Activated CD4-positive, alpha-beta T cell treated with anti-CD3 and anti-CD28 coated beads, Interleukin-2, amount 10 ng/mL, durations not matched to agents 24 days and 14 days (primary cell): ENCODE measurements at regions not wholly inside any gene's neighbourhood (a gene's known extent, or its start where the extent isn't known, plus 50 kb on each side); places are given as distances from the start of the nearest gene placed in this dataset.

Source experiments
- DNase-seq: peaks from one replicate; pipeline ENCODE4 v3.0.0; 2022
- H3K27ac Mint-ChIP-seq: one replicate; pipeline ENCODE4 v1.8.0; 2022; ENCODE audit warnings: mild to moderate bottlenecking, mixed read lengths
- H3K27me3 Mint-ChIP-seq: one replicate; pipeline ENCODE4 v1.8.0; 2022; ENCODE audit warnings: mixed read lengths
- H3K36me3 Mint-ChIP-seq: one replicate; pipeline ENCODE4 v1.8.0; 2022; ENCODE audit warnings: low read depth, mild to moderate bottlenecking, mixed read lengths
- H3K4me1 Mint-ChIP-seq: one replicate; pipeline ENCODE4 v1.8.0; 2021; ENCODE audit warnings: mixed read lengths
- H3K4me3 Mint-ChIP-seq: one replicate; pipeline ENCODE4 v1.8.0; 2022; ENCODE audit warnings: mild to moderate bottlenecking, moderate library complexity, mixed read lengths
- H3K9me3 Mint-ChIP-seq: one replicate; pipeline ENCODE4 v1.8.0; 2021; ENCODE audit warnings: mixed read lengths
- intact Hi-C: fragments of 100-400 bp; cut with micrococcal nuclease; formaldehyde crosslinking; loops from one replicate; pipeline ENCODE4 v1.15.1; 2023

GRCh38 chr3:36206956-36207580 is 173.2 kb upstream of the STAC start:
- Mint-ChIP-seq H3K27me3 (no peaks in the 10 kb centered on the region), H3K36me3 (no peaks in the 10 kb centered on the region), H3K4me3 (no peak overlapping the region), H3K27ac (no peak overlapping the region), H3K4me1 (no peaks in the 10 kb centered on the region), H3K9me3 (no peaks in the 10 kb centered on the region)
- intact Hi-C loops: no loop called here
- DNase-seq: no peak

GRCh38 chr3:36210840-36211651 is 169.3 kb upstream of the STAC start:
- no peak overlapping the region for H3K4me3 Mint-ChIP-seq
- H3K4me1 Mint-ChIP-seq: no peaks in the 10 kb centered on the region
- no peaks in the 10 kb centered on the region for H3K36me3 Mint-ChIP-seq
- no peaks in the 10 kb centered on the region for H3K27me3 Mint-ChIP-seq
- no peak overlapping the region for H3K27ac Mint-ChIP-seq
- DNase-seq: no peak
- no peaks in the 10 kb centered on the region for H3K9me3 Mint-ChIP-seq
- intact Hi-C loops: no loop called here

DNA sequence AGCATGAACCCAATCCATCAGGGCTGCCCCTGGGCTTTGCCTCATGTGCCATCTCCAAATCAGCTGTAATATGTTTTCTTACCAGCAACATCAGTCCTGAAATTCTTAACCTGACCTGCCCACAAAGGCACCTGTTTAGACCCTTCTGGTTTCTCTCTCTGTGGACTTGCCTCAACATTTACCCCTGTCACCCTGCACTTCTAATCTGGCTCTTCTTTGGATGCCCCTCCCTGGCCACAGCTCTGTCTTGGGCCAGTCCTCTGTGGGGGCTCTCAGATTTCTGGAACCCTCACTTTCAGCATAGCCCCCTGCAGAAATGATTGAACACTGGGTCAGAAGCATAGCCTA is 168.7 kb upstream of the STAC start:
- Mint-ChIP-seq H3K9me3 (no peaks in the 10 kb centered on the region), H3K27me3 (no peaks in the 10 kb centered on the region), H3K36me3 (no peaks in the 10 kb centered on the region), H3K27ac (no peak overlapping the region), H3K4me1 (no peaks in the 10 kb centered on the region), H3K4me3 (no peak overlapping the region)
- DNase-seq: no peak
- intact Hi-C loops: no loop called here

- Mint-ChIP-seq H3K27me3 (no peaks in the 10 kb centered on the region), H3K4me3 (no peak overlapping the region), H3K4me1 (no peaks in the 10 kb centered on the region), H3K36me3 (no peaks in the 10 kb centered on the region), H3K9me3 (no peaks in the 10 kb centered on the region), H3K27ac (no peak overlapping the region)
- DNase-seq: no peak
- intact Hi-C loops: no loop called here
These were observed 168.1 kb upstream of the STAC start for GRCh38 chr3:36212251-36212650.

DNA sequence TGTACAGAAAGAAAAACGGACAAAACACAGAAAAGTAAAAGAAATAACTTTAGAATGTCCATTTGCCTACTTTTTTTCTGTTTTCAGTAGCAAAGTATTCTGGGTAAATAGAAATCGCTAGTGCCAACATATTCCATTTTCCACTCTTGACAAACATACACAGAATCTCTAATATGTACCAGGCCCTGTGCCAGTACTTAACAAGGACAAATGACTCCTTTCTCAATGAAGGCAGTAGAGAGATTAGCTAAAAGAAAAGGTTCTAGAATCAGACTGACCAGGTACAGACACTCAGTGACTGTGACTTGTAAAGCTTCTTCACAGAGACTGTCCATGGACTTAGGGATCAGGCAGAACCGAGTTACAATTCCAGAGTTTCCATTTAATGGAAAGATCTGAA is 165.8 kb upstream of the STAC start:
- no peak overlapping the region for H3K27ac Mint-ChIP-seq

GRCh38 chr3:36215241-36215640 is 165.1 kb upstream of the STAC start:
- Mint-ChIP-seq H3K9me3 (no peaks in the 10 kb centered on the region), H3K36me3 (no peaks in the 10 kb centered on the region), H3K4me1 (no peaks in the 10 kb centered on the region), H3K27ac (no peak overlapping the region), H3K27me3 (no peaks in the 10 kb centered on the region), H3K4me3 (no peak overlapping the region)
- no peak for DNase-seq
- intact Hi-C loops: no loop called here

More for the DNA sequence above, 165.8 kb upstream of the STAC start:
- Mint-ChIP-seq H3K4me1 (no peaks in the 10 kb centered on the region), H3K36me3 (no peaks in the 10 kb centered on the region), H3K27me3 (no peaks in the 10 kb centered on the region), H3K9me3 (no peaks in the 10 kb centered on the region), H3K4me3 (no peak overlapping the region)
- no peak for DNase-seq
- intact Hi-C loops: no loop called here

GRCh38 chr3:36219398-36219797 is 160.9 kb upstream of the STAC start:
- Mint-ChIP-seq H3K9me3 (no peaks in the 10 kb centered on the region), H3K27ac (no peak overlapping the region), H3K27me3 (no peaks in the 10 kb centered on the region), H3K4me3 (no peak overlapping the region), H3K36me3 (no peaks in the 10 kb centered on the region), H3K4me1 (no peaks in the 10 kb centered on the region)
- no peak for DNase-seq
- intact Hi-C loops: no loop called here

DNA sequence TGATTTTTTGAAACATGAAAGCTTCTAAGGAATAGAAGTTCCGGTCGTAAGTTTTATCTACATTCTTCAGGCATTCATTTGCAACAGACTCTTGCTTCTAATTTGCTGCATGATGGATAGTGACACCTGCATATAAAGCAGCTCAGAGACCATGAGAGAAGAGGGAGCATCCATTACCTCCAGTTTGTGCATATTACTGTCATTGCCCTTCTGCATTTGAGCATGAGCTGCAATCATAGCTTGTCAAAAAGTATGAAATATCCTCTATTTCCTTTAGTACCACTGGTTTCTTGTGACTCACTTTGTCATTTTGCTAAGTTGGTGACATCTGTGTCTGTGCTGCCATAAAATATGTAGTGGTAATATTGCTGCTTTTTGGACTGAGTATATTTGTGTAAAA is 160.1 kb upstream of the STAC start:
- H3K27me3 Mint-ChIP-seq: no peaks in the 10 kb centered on the region
- H3K4me3 Mint-ChIP-seq: no peak overlapping the region
- H3K9me3 Mint-ChIP-seq: no peaks in the 10 kb centered on the region
- no peak overlapping the region for H3K27ac Mint-ChIP-seq
- intact Hi-C loops: no loop called here
- no peaks in the 10 kb centered on the region for H3K4me1 Mint-ChIP-seq
- H3K36me3 Mint-ChIP-seq: no peaks in the 10 kb centered on the region
- DNase-seq: no peak

DNA sequence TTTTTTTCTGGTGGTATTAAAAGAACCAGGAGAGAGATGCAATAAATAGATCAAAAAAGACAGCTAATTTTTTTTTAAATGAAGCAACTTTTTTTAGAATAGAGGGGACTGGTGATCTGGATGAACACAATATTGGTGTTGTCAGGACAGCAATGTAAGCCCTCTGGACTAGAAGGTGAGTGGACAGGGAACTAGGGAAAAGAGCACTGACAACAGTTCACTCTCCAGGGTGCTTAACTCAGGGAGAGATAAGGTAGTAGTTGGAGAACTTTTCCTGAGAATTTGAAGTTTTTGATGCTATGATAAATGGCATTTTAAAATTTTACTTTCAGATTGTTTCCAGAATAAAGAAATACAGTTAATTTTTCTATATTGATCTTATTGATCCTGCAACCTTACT is 158.3 kb upstream of the STAC start:
- intact Hi-C loops: no loop called here

DNA sequence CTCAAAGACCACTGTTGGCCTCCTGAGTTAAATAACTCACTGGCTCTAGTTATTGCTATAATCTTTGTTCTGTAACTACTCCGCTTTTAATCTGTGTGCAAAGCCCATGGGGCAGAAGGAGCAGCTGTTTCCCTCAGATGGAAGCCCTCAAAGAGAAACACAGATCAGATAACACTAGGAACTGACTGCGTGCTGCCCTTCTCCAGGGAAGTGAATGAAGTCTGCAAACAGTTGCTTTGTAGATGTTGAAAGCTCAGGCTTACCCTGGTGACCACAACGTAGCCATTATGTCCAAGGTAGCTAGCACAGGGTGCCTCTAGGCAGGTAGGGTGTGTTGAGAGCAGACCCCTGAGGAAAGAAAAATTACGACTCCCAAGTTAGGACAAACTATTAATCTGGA is 152.3 kb upstream of the STAC start:
- intact Hi-C loops: no loop called here
- no peak for DNase-seq
- Mint-ChIP-seq H3K4me1 (no peaks in the 10 kb centered on the region), H3K36me3 (no peaks in the 10 kb centered on the region), H3K27ac (no peak overlapping the region), H3K27me3 (no peaks in the 10 kb centered on the region), H3K4me3 (no peak overlapping the region), H3K9me3 (no peaks in the 10 kb centered on the region)

More for the DNA sequence above, 158.3 kb upstream of the STAC start:
- Mint-ChIP-seq H3K9me3 (no peaks in the 10 kb centered on the region), H3K36me3 (no peaks in the 10 kb centered on the region), H3K27me3 (no peaks in the 10 kb centered on the region), H3K4me3 (no peak overlapping the region), H3K4me1 (no peaks in the 10 kb centered on the region), H3K27ac (no peak overlapping the region)
- DNase-seq: no peak

DNA sequence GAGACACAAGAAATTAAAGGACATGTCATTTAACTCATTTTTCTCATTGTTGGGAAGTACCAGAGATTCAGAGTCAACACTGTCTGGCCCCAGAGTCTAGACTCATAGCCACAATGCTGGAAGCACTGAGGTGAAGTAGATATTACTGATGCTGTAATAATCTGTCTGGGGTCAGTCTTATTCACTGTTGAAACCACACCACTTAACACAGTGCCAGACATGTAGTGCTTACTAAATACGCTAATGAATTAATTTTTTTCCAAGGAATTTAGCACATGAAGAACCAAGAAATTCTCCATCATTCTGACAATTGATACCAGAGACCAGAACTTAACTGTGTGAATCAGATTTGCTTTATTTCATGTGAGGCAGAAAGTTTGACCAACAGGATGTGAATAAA is 150.8 kb upstream of the STAC start:
- no peak overlapping the region for H3K27ac Mint-ChIP-seq
- H3K36me3 Mint-ChIP-seq: no peaks in the 10 kb centered on the region
- no peaks in the 10 kb centered on the region for H3K9me3 Mint-ChIP-seq
- no peaks in the 10 kb centered on the region for H3K27me3 Mint-ChIP-seq
- H3K4me1 Mint-ChIP-seq: no peaks in the 10 kb centered on the region
- no peak overlapping the region for H3K4me3 Mint-ChIP-seq
- intact Hi-C loops: no loop called here
- no peak for DNase-seq

DNA sequence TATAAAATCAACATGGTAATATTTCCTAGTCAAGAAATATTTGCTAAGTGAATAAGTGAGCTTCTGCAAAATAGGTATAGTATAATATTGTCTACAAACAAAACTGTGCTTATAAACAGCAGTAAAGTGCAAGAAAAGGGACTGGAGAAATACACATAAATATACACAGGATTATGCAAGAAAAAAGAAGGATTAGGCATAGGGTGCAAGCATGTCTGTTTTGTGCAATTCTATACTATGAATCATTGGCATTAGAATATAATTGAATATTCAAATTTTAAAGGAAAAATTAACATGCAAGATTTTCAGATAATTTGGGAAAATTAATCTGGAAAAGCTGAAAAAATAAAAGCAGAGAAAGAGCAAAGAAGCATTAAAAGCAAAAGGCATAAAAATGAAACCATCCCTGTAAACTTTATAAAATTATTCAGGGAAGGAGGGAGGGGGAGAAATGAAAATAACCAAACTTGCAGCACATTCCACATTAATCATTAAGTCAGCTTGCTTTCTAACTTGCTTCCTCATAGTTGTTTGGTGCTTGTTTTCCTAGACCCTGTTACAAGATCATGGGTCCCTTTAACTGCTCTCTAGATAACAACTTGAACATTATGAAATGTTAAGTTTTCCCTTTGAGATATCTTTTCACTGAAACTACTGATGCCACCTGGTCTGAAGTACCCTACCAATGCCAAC is 147.4 kb upstream of the STAC start:
- DNase-seq: no peak
- intact Hi-C loops: no loop called here
- Mint-ChIP-seq H3K4me3 (no peak overlapping the region), H3K27me3 (no peaks in the 10 kb centered on the region), H3K36me3 (no peaks in the 10 kb centered on the region), H3K27ac (no peak overlapping the region), H3K9me3 (no peaks in the 10 kb centered on the region), H3K4me1 (no peaks in the 10 kb centered on the region)

DNA sequence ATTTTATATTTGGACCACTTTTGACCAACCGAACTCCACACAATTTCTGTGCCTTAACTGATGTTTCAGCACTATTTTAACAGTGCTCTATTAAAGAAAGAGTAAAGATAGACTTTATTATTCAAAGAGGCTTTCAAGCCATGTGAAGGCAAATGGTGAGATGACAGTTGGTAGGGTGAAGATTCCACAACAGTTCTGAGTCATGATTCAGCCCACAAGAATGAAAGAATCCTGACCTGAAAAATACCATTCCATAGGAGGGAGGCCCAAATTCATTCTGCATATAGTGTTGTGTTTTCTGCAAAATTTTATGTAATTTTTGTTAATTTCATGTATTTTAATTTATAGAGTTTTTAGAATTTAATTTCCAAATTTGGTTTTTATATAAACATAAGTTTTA is 135.6 kb upstream of the STAC start:
- no peak for DNase-seq
- Mint-ChIP-seq H3K36me3 (no peaks in the 10 kb centered on the region), H3K9me3 (no peaks in the 10 kb centered on the region), H3K4me3 (no peak overlapping the region), H3K27ac (no peak overlapping the region), H3K27me3 (no peaks in the 10 kb centered on the region), H3K4me1 (no peaks in the 10 kb centered on the region)
- intact Hi-C loops: no loop called here

DNA sequence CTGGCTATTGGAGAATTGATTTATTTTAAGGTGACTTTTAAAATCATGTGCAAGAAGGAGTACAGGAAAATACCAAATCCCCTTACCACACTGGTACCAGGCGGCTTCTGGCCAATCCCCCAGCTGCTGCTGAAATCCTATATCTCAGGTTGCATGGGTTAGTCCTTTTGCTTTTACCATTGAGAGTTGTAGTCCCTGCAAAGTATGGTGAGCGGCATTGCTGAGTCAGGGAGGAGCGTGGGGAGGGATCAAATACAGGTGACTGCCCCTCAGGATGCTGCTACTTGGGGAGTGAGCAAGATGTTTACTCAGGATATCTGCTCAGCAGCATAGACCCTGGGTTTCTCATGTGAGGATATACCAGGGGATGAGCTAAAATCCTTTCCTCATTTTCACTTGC is 131.9 kb upstream of the STAC start:
- Mint-ChIP-seq H3K4me1 (no peaks in the 10 kb centered on the region), H3K27ac (no peak overlapping the region), H3K27me3 (no peaks in the 10 kb centered on the region), H3K9me3 (peaks cover 10% of the 10 kb centered on the region), H3K36me3 (no peaks in the 10 kb centered on the region), H3K4me3 (no peak overlapping the region)
- intact Hi-C loops: no loop called here
- no peak for DNase-seq
